Astrocyte (in vitro differentiated cells and primary cell): ENCODE measurements at regions not wholly inside any gene's neighbourhood (a gene's known extent, or its start where the extent isn't known, plus 50 kb on each side); places are given as distances from the start of the nearest gene placed in this dataset.

ENCODE experiments used
- DNase-seq: peaks from one replicate; pipeline ENCODE4 v3.0.0-alpha.2; 2010; ENCODE audit warnings: low read depth
- FAIRE-seq: peaks from 2 replicates; lab custom pipeline; 2011; peaks lifted over from hg19 to GRCh38; lab: Jason Lieb, UNC
- H2AFZ ChIP-seq: 2 replicates; pipeline ENCODE4 v1.6.0; 2012; ENCODE audit warnings: low read depth, low read length, inconsistent platforms
- H3K27ac ChIP-seq: 2 replicates; pipeline ENCODE4 v1.5.1; 2011; ENCODE audit warnings: low read depth, low read length, inconsistent platforms
- H3K27me3 ChIP-seq: 2 replicates; pipeline ENCODE4 v1.6.0; 2011; ENCODE audit warnings: low read length, inconsistent platforms; ENCODE audit not compliant: insufficient read depth
- H3K36me3 ChIP-seq: 2 replicates; pipeline ENCODE4 v1.5.1; 2011; ENCODE audit warnings: low read length, inconsistent platforms; ENCODE audit not compliant: insufficient read depth
- H3K4me1 ChIP-seq: 2 replicates; pipeline ENCODE4 v1.5.1; 2011; ENCODE audit warnings: low read length, inconsistent platforms; ENCODE audit not compliant: insufficient read depth
- H3K4me2 ChIP-seq: 2 replicates; pipeline ENCODE4 v1.6.0; 2012; ENCODE audit warnings: low read length, inconsistent platforms
- H3K4me3 ChIP-seq: 2 replicates; pipeline ENCODE4 v1.5.1; 2011; ENCODE audit warnings: low read depth, mild to moderate bottlenecking, low read length, inconsistent platforms; ENCODE audit not compliant: insufficient read depth
- H3K79me2 ChIP-seq: 2 replicates; pipeline ENCODE4 v1.6.0; 2012; ENCODE audit warnings: mild to moderate bottlenecking, low read length, inconsistent platforms; ENCODE audit not compliant: insufficient read depth
- H3K9ac ChIP-seq: 2 replicates; pipeline ENCODE4 v1.6.0; 2012; ENCODE audit warnings: mild to moderate bottlenecking, low read length, inconsistent platforms
- H3K9me3 ChIP-seq: 2 replicates; pipeline ENCODE4 v1.5.1; 2012; ENCODE audit warnings: low read depth, mild to moderate bottlenecking, low read length, inconsistent platforms; ENCODE audit not compliant: insufficient read depth
- H4K20me1 ChIP-seq: 2 replicates; pipeline ENCODE4 v1.6.0; 2012; ENCODE audit warnings: low read length, inconsistent platforms; ENCODE audit not compliant: insufficient read depth
- H3K27ac Mint-ChIP-seq: one replicate; pipeline ENCODE4 v1.8.0; 2021; ENCODE audit warnings: mild to moderate bottlenecking, mixed read lengths; ENCODE audit not compliant: unreplicated experiment
- H3K27me3 Mint-ChIP-seq: one replicate; pipeline ENCODE4 v1.8.0; 2021; ENCODE audit warnings: low read depth, mixed read lengths; ENCODE audit not compliant: unreplicated experiment
- H3K36me3 Mint-ChIP-seq: one replicate; pipeline ENCODE4 v1.8.0; 2021; ENCODE audit warnings: low read depth, mixed read lengths; ENCODE audit not compliant: unreplicated experiment
- H3K4me1 Mint-ChIP-seq: one replicate; pipeline ENCODE4 v1.8.0; 2021; ENCODE audit warnings: low read depth, mixed read lengths; ENCODE audit not compliant: unreplicated experiment
- H3K4me3 Mint-ChIP-seq: one replicate; pipeline ENCODE4 v1.8.0; 2021; ENCODE audit warnings: mild to moderate bottlenecking, moderate library complexity, mixed read lengths; ENCODE audit not compliant: unreplicated experiment
- H3K9me3 Mint-ChIP-seq: one replicate; pipeline ENCODE4 v1.8.0; 2021; ENCODE audit warnings: mild to moderate bottlenecking, mixed read lengths; ENCODE audit not compliant: unreplicated experiment
- CTCF ChIP-seq: IDR thresholded peaks from 2 replicates; pipeline ENCODE4 v1.5.1; 2011; ENCODE audit warnings: low read depth, mild to moderate bottlenecking, inconsistent platforms, low read length, moderate library complexity; ENCODE audit not compliant: insufficient read depth
- EZH2 ChIP-seq: IDR thresholded peaks from 2 replicates; pipeline ENCODE4 v1.6.1; 2012; ENCODE audit warnings: mild to moderate bottlenecking, low read length, inconsistent platforms; ENCODE audit not compliant: insufficient read depth

- no peak overlapping the region for H3K27ac ChIP-seq
- H3K27ac Mint-ChIP-seq = no peak overlapping the region
- no peaks in the 10 kb centered on the region for H3K27me3 ChIP-seq
- peaks cover 10% of the 10 kb centered on the region for H3K4me1 ChIP-seq
- no peak overlapping the region for H3K9ac ChIP-seq
- no peaks in the 10 kb centered on the region for H4K20me1 ChIP-seq
- no peaks in the 10 kb centered on the region for H3K9me3 Mint-ChIP-seq
- H3K4me3 Mint-ChIP-seq = no peak overlapping the region
- peaks cover 10% of the 10 kb centered on the region for H3K4me1 Mint-ChIP-seq
- no peaks in the 10 kb centered on the region for H3K27me3 Mint-ChIP-seq
- TF ChIP-seq EZH2 (no peak), CTCF (peak; percentile 21)
- no peak overlapping the region for H3K4me3 ChIP-seq
- no peak for FAIRE-seq
- H3K36me3 ChIP-seq = no peaks in the 10 kb centered on the region
- H3K9me3 ChIP-seq = no peaks in the 10 kb centered on the region
- H3K79me2 ChIP-seq = no peaks in the 10 kb centered on the region
- H3K4me2 ChIP-seq = no peak overlapping the region
- DNase-seq = no peak
- no peaks in the 10 kb centered on the region for H3K36me3 Mint-ChIP-seq
- peak overlapping the region; percentile 56 for H2AFZ ChIP-seq
These were observed 70.8 kb upstream of the UCN3 start for GRCh38 chr10:5293691-5294550.

- no peak overlapping the region for H2AFZ ChIP-seq
- H3K9ac ChIP-seq = no peak overlapping the region
- no peak overlapping the region for H3K4me2 ChIP-seq
- no peak overlapping the region for H3K4me3 Mint-ChIP-seq
- no peak for FAIRE-seq
- no peaks in the 10 kb centered on the region for H3K27me3 Mint-ChIP-seq
- TF ChIP-seq EZH2 = no peak
- no peak for TF ChIP-seq CTCF
- DNase-seq = no peak
- H3K4me1 ChIP-seq = no peaks in the 10 kb centered on the region
- H3K79me2 ChIP-seq = no peaks in the 10 kb centered on the region
- H3K4me1 Mint-ChIP-seq = no peaks in the 10 kb centered on the region
- no peaks in the 10 kb centered on the region for H3K9me3 ChIP-seq
- H3K4me3 ChIP-seq = no peak overlapping the region
- no peak overlapping the region for H3K27ac Mint-ChIP-seq
- H4K20me1 ChIP-seq = no peaks in the 10 kb centered on the region
- H3K27ac ChIP-seq = no peak overlapping the region
- H3K36me3 Mint-ChIP-seq = no peaks in the 10 kb centered on the region
- H3K9me3 Mint-ChIP-seq = no peaks in the 10 kb centered on the region
- no peaks in the 10 kb centered on the region for H3K27me3 ChIP-seq
- no peaks in the 10 kb centered on the region for H3K36me3 ChIP-seq
These were observed 67.3 kb upstream of the UCN3 start for GRCh38 chr10:5297466-5297865.

GRCh38 chr10:5297996-5298395 is 66.8 kb upstream of the UCN3 start:
- no peaks in the 10 kb centered on the region for H3K9me3 ChIP-seq
- TF ChIP-seq EZH2 = no peak
- no peaks in the 10 kb centered on the region for H3K36me3 ChIP-seq
- H3K27ac Mint-ChIP-seq = no peak overlapping the region
- no peak overlapping the region for H3K4me2 ChIP-seq
- no peak overlapping the region for H3K4me3 ChIP-seq
- H3K79me2 ChIP-seq = no peaks in the 10 kb centered on the region
- H3K9me3 Mint-ChIP-seq = peaks cover under 1% of the 10 kb centered on the region
- no peak overlapping the region for H3K9ac ChIP-seq
- H4K20me1 ChIP-seq = no peaks in the 10 kb centered on the region
- no peak overlapping the region for H2AFZ ChIP-seq
- no peak overlapping the region for H3K4me3 Mint-ChIP-seq
- DNase-seq = no peak
- H3K27me3 ChIP-seq = no peaks in the 10 kb centered on the region
- H3K36me3 Mint-ChIP-seq = no peaks in the 10 kb centered on the region
- FAIRE-seq = no peak
- no peaks in the 10 kb centered on the region for H3K4me1 Mint-ChIP-seq
- H3K27ac ChIP-seq = no peak overlapping the region
- H3K27me3 Mint-ChIP-seq = no peaks in the 10 kb centered on the region
- H3K4me1 ChIP-seq = no peaks in the 10 kb centered on the region
